CMK (cell line): ENCODE measurements at regions not wholly inside any gene's neighbourhood (a gene's known extent, or its start where the extent isn't known, plus 50 kb on each side); places are given as distances from the start of the nearest gene placed in this dataset.

Source experiments
- DNase-seq: peaks from one replicate; pipeline ENCODE4 v3.0.0-alpha.2; 2010; ENCODE audit warnings: low read depth

DNA sequence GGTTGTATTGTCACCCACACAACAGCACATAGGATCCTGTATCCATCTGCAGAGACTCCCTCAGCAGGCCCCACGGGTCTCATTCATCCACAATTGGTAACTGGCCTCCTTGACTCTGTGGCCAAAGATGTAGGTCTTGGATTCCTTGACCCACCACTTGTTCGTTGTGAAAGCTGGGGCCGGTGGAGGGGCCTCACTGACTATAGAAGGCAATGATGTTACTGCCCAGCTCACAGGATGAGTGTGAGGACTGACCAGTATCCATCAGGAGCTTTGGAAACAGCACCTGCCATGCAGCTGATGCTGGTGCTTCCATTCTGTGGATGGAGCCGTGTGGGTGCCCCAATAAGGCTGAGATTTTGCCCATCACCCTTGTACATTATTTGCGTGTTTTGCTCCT is 615.7 kb downstream of the BRD1 start:
- no peak for DNase-seq

DNA sequence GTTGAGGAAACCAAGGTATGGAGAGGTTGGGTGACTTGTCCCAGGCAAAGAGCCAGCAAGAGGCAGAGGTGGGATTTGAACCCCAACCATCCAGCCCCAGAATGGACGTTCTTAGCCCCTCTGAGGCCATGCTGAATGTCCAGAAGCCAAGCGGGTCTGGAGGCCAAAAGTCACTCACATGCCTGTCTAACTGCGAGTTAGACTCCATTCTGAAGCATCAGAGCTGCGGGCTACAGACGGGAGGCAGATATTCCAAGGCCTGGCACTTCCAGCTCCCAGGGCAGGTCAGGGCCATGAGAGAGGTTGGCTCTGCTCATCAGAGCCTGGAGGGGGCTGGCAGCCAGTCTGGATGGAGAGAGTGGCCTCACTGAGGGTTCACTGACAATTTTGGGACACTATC is 616.5 kb downstream of the BRD1 start:
- DNase-seq: no peak

DNA sequence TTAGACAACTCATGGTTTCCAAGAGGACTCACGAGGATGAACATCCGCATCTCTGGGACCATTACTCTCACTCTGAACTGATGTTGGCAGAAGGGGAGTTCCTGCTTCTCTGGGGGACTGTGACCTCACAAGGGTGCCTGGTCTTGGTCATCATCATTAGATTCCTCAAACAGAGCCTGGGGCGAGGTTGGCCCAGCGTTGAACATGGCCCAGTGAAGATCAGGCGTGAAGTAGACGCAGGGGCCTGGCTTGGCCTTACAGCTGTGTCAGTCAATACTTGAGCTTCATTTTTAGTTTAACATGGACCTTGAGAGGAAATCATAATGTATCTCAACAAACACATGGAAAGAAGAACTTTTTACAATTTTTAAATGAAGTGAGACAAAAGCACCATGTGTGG is 617.1 kb downstream of the BRD1 start:
- no peak for DNase-seq

DNA sequence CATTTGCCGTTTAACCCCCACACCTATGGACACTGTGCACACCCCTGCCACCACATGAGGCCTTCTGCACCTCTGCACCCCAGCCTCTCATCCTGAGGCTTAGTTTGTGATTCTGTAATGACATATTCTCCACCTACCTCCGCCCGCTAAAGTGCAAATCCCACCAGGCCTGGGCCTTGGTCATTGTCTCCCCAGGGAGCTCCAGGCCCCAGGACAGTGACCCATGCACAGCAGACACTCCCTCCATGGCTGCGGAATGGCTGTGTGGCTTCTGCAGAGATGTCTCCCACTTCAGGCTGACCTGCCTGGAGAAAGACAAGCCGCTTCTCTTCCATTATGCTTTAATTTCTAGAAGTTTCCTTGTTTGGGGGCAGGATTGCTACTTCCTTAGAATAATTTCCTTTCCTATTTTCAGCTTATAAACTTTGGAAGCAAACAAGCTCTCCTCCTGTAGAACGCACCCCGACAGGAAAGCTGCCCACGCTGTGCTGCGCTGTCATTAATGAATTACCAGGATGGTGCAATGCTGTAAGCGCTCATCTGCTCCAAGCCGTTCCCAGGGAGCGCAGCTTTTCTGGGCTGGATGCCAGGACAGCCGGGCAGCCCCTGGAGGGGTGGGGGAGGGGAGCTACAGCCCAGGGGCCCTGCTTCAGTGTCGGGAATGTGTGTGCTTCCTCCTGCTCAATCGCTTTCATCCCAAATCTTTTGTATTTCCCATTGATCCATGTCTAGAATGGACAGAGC is 618.0 kb downstream of the BRD1 start:
- no peak for DNase-seq

DNA sequence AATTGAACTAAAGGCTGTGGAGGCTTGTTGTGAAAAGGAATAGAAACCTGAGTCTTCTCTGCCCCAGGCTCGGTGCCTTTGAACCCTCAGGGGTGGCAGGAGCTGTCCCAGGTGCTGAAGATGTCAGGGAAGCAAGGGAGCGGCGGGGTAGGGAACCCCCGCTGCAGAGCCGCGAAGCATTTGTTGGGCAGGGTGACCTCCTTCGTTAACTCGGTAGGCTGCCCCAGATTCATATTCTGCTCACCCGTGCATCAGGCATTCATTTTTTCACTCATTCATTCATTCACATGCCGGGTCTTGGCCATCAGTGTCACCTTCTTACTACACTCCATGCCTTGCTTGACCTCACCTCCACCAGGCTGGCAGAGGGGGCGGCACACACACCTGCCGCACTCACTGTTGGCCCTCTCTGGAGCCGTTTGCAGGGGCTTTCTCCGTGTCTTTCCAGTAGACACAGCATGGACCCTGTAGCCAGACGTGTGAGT is 618.9 kb downstream of the BRD1 start:
- no peak for DNase-seq

DNA sequence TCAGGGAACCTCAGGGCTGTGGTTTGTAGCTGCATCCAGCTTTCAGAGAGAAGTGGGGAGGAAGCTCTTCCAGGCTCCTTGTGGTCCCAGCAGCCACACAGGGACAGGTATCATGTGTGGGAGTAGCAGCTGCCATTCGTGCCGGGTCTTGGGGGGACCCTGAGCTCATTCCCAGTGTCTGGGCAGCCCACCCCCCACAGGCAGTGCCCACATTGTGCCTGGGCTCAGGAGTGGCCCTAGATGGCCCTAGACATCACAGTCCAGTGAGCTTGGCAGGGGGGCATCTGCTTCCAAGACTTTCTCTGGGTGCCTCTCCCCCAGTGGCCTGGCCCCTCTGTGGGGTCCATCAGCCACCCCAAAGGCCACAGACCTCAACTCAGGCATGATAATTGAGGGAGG is 619.7 kb downstream of the BRD1 start:
- no peak for DNase-seq

DNA sequence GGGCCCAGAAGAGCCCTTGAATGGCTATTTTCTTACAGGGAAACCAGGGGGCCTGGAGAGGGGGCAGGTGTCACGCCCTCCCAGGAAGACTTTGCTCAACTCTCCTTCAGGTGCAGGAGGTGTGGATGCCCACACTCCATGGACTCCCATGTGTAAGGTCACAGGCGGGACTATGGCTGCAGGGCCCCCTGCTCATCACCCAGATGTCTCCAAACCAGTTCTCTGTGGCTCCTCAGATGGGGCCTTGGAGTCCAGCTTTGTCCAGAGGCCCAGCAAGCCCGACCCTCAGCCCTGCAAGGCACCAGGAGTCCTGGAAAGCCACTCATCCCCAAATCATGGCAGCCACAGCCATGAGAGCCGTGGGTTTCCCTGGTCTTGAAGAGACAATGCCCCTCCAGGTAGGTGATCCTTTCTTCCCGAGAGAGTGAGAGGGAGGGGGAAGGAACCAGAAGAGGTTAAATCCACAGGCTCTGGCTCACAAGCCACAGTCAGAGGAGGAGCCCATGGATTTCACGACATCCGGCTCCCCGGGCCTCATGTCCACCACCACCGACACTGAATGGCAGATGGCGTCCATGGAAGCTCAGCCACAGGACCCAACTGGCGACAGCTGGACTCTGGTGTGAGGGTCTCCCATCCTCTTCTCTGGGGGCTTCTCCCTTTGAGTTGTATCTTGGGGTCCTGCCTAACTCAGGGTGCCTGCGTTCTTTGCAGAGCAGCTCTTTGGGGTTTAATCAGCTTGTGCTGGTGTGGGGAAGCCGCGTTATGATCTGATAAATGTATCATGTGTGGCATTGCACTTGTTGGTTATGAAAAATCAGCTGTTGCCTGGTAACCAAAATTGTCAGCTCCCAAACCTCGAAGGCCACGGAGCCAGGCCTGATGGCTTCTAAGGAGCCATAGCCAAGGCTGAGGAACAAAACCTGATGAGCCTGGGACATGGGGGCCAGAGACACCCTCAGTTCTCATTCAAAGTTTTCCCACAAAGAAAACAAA is 620.4 kb downstream of the BRD1 start:
- no peak for DNase-seq

DNA sequence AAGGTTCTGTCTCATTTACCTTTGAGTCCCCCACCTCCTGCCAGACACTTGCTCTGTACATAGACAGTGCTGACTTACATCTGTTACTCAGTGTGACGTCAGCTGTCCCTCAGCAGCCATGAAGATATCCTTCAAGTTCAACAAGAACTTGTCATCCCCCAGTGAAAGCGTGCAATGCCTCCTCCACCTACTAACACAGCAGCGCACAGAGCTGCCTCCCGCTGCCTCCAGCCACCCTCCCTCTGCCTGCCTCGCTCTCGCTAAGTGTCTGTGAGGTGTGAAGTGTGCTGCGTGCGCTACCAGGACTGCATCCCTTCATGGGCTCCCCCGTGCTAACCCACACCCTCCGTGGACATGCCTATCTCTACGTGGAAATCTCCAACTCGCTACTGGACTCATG is 621.4 kb downstream of the BRD1 start:
- no peak for DNase-seq

DNA sequence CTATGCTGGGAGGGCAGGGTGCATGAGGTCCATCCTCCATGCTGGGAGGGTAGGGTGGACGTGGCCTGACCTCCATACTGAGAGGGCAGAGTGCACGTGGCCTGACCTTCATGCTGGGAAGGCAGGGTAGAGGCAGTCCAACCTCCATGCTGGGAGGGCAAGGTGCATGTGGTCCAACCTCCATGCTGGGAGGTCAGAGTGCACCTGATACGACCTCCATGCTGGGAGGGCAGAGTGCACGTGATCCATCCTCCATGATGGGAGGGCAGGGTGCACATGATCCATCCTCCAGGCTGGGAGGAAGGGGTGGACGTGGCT is 622.2 kb downstream of the BRD1 start:
- no peak for DNase-seq

DNA sequence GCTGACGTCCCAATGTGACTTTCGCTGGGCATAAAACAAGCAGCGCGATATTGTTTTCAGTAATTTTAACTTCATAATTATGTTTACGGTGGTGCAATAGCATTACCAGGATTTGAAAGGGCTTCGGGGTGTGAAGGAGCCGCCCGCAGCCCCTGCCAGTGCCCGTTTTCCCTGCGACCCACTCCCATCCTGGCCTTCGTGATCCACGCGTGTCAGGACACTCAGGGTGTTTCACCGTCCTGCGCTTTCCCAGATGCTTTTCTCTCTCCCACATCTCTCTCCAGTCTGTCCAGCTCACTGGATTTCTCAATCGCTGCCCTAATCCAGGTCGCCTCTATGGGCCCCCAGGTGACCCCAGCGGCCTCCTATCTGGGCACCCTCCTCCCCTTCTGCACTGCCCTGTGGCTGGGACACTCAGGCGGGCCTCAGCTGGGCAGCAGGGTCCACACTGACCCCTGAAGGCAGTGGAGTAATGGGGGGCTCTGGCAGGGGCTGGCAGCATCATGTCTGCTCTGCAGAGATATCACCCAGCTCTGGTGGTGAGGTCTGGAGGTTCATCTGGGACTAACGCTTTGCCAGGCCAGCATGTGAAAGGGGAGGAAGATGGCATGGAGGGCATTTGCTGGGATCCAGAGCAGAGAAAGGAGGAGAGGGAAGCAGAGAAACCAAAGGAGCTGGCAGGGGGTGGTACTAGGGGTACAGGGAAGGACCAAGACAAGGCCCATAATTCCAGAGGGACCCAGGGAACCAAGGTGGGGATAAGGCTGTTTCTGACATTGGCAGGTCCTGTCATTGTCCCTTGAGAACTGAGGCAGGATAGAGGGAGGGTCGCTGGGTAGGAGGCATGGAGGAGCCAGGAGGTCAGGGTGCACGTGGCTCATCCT is 622.8 kb downstream of the BRD1 start:
- DNase-seq: no peak

DNA sequence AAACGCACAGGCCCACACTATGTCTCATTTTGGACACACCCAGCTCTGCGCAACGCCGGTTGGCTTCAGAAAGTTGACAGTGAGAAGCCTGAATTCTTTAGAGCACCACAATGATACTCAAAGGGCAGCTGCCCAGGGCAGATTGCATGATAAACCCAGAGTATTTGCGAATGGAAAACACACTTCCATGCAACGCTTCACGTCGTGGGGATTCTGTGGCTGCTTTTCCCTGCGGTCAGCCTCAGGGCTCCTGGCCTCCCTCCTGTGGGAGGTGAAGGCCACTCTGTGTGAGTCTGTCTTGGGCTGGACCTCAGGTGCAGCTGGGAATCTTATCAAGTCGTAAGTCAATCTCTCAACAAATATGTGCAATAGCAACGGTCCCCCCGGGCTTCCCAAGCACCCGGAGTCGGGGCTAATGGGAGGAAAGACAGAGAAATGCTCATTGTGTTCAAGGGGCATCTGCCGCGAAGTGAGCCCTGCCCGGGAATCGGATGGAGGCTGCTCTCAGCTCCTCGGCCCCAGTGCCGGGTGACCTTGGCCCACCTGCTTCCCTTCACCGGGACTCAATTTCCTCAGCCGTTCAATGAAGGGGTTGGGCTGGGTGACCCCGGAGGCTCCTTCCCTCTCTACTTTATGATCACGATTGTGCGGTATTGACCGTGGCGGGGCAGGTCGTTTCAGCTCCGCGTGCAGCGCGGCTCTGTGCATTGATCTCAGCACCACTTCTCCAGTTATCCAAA is 623.6 kb downstream of the BRD1 start:
- DNase-seq: no peak

DNA sequence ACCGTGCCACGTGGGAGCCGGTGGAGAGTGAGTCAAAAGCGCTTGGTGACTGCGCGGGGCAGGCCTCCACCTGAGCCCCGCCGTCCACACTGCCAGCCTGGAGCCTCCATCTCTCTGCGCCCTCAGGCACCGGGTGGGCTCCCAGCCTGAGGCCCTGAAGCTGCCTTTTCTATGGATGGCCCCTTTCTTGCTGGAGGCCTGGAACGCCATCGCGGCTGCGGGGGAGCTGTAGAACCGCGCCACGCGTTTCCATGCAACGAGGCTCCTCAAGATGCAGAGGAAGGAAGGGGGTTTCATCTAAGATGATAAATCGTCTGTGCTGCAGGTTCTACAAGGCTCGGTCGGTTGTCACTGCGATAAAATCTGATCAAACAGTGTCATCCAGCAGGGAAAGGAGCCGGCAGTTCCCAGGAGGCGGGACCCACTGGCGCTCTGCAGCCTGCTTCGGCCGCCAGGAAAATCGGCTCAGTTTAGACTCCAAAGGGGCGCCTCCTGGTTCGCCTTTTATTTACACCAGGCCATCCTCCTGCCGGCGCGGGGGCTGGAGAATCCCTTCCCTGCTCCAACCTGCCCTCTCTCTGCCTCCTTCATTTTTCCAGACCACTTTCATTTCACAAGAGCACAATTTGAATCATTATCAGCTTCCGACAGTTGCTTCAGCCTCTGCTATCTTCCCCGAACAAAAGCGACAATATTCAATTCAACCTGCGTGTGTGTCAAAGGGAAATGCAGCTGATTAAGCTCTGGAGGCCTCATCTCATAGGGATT is 624.4 kb downstream of the BRD1 start:
- DNase-seq: no peak

DNA sequence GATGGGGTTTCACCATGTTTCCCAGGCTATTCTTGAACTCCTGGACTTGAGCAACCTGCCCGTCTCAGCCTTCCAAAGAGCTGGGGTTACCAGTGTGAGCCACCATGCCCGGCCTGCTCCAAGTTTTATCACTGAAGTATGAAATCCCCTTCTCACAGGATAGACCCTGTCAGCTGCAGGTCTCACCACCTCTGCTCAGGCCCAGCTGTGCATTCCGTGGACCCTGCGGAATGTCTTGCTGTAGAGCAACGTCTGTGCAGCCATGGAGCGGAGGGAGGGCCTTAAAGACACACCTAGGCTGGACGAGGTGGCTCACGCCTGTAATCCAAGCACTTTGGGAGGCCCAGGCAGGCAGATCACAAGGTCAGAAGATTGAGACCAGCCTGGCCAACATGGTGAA is 625.4 kb downstream of the BRD1 start:
- no peak for DNase-seq

DNA sequence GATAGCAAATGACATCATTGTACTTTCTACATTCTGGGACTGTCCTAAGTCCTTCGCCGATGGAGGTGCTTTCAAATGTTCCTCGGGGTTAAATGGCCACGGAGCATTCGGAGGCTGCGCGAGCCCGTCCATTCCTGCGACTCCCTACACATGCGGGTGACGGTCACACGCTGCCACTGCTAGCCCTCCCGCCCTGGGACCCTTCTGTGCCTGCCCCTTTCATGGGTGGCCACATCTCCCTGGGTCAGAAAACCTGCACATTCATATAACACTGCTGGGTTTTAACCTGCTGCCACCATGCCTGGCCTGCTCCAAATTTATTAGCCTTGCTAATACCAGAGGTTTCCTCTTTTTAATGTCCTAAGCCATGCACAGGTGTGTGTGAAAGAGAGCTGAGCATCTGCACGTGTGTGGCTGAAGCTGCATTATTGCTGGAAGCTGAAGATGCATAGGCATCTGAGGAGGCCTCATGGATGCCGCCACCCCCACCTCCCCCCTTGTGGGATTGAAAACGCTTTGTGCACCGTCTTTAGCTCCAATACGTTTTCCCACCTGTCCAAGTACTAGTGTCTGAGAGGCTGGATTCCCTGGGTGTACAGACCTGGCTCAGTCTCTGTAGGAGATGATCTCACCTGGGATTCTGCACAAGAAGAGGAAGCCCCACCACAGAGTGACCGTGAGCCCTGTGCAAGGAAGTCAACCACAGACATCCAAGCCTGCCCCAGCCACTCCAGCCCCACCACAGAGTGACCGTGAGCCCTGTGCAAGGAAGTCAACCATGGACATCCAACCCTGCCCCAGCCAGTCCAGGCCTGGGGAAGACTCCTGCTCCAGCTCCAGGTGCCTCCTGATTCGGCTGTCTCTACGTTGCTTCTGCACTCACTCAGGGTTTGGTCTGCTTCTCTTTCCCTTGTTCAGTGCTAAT is 626.4 kb downstream of the BRD1 start:
- DNase-seq: no peak

DNA sequence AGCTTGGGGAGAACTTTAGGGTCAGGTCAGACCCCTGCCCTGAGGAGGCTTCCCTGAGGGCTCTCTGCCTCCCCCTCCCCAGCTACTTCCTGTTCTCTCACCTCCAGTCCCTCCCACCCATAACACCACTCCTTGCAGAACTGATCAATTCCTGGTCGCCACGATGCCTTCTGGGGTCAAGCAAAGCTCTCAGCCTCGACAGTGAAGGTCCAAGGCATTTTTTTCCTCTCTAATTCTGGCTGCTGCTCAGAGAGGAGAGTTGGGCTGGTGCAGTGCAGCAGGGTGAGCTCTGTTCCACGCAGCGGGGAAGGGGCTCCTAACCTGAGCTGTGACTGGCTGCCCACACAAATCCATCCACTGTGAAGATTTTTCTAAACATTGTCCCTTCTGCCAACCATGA is 628.4 kb downstream of the BRD1 start:
- no peak for DNase-seq

DNA sequence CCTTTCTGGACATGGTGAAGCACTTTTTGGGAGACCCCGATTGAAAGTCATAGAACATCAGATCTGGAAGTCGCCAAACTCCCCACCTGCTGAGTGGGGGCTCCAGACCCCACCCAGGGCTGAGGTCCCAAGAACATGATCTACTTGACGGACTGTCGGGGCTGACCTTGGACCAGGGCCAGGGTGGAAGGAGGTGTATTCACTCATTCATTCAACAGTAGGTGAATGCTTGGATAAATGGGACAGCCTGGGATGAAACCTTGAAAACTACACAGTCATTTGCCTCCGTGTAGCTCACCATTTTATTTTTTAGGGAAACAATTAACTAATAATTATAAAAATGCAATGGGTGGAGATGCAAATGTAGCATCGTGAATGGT is 629.0 kb downstream of the BRD1 start:
- no peak for DNase-seq

DNA sequence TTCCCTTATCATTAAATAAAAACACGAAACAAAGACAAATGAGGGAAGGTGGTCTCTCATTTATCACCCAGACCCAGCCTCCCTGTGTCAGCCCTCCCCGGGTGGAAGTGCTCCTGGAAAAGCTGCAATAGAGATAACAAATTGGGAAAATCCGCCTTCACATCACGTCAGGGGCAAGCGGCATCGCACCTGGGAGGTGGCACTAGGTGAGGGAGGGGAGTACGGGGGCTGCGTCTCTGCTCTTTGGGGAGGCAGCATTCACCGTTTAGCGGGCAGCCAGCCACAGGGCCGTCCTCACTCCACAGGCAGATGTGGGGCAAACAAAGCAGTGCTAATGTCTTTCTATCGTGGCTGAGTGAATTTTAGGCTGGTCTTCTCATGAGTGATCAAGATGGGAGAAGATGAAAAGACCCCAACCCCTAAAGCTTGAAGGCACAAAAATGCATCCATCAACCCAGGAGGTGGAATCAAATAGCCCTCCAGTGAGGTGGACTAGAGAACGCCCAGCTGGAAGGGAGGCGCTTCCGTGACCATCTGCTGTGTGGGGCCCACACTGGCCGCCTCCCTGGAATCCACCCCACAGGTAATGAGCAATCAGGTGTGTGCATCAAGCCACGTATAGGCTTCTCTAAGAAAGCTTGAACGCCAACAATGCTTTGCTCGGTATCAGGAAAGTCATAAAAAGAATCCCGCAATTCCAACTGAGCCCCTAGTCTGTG is 629.5 kb downstream of the BRD1 start:
- no peak for DNase-seq

DNA sequence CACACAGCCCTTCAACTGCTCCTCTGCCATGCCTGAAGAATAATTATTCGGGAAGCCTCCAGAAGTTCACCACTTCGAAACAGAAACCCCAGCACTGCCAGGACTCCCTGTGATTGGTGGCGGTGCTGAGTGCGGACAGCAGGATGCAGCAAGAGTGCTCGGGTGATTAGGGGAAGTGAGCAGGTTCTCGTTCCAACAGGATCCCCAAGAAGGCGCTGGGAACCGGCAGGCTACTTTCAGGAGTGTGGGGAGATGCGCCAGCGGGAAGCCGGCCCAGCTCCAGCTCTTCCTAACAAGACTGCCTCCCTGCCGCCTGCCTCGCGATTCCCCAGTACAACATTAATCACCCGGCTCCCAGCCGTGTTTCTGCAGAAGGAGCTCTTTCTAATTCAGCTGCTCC is 630.2 kb downstream of the BRD1 start:
- no peak for DNase-seq

DNA sequence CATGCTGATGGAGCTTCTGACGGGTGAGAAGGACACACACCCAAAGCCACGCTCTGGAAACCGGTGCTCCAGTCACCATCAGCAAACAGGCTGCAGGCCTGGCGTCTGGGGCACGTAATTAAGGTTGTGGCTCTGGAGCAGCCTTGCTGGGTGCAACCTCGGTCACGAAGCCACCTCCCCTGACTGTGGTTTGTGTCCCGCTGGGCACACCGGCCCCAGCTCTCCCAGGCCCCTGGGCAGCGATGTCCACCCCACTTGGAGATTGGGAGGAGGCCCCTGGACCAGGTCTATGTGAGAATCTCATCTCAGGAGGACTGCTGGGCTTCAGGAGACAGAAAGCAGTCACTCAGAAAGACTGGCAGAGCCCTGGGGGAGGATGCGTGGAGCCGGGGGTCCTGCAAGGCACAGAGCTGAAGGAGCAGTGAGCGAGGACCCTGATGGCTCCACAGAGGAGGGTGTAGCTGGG is 631.6 kb downstream of the BRD1 start:
- DNase-seq: no peak
